CD4-positive, alpha-beta T cell treated with Interleukin-6 at 100 ng/mL for 8 hours (primary cell): ENCODE measurements at regions not wholly inside any gene's neighbourhood (a gene's known extent, or its start where the extent isn't known, plus 50 kb on each side); places are given as distances from the start of the nearest gene placed in this dataset.
"Not testable (repeated sequence)": the region's sequence is repeated elsewhere in the genome, so short reads cannot be mapped to it uniquely, and the experiment has no call there.

Experiments
- DNase-seq: peaks from one replicate; pipeline ENCODE4 v3.0.0-alpha.2; 2020; ENCODE audit warnings: mixed read lengths, low spot score

DNA sequence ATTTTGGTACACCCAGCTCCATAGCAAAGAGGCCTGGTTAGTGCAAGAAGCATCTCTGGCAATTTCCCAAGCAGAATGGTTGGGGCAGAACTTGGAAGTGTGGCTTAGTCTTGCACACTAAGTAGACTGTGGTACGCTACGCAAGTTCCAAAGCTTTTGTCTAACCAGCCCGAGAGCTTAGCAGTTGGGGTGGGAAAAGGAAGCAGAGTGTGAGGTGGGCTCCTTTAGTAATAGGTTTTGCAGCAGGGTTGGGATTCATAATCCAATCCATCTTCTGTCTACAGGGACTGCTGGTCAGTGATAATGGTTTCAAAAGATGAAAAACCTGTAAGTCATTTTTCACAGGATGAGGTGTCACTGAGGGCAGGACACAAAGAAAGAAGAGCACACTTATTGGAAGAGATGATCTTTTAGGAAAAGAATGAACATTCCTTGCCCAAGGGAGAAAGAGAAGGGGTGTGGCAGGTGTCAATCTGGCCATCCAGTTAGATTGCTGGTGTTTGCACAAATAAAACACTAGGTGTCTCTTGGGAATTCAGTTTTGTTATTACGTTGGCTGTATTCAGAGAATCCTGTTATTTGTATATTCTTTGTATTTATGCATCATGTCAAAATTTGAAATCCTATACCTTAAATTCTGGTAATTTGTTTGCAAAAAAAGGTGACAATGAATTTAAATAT is 244.3 kb downstream of the GPAT3 start:
- no peak for DNase-seq

DNA sequence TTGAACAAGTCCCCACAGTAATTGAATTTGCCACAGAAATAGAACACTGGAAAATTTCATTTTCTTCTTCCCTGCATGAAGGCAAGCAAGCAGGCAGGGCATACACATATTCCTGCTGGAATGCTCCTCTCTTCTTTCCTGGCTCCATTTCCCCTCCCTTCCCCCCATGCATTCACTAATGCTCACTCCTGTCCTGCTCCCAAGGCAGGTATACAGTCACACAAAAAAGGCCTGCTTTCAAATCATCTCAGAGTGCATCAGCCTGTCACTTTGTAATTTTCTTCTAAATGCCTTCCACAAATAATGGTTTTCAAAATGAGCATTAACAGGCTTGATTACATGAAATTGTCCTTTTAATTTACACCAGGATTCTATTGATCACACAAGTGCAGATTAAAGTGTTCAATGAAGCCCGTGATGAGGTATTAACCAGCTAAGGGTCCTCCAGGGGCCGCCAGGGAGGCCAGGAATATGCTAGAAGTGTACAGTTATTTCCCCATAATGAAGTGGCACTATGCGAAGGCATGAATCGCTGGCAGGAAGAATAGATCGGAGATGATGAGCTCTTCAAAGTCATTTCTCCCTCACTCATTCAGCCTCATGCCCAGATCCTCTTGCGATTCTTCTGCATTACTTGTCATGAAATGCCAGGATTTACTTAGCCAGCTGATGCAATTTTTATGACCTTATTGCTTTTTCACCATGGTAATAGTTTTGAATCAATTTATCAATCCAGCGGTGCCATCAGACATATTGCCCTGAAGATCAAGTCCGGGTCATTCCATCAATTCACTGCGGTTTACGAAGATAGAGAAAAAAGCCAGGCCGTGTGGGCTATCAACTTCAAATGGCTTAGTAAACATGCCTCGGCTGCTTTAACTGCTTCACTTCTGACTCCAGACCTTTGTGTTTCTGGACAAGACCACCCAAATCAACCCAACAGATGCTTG is 243.5 kb downstream of the GPAT3 start:
- DNase-seq: no peak

DNA sequence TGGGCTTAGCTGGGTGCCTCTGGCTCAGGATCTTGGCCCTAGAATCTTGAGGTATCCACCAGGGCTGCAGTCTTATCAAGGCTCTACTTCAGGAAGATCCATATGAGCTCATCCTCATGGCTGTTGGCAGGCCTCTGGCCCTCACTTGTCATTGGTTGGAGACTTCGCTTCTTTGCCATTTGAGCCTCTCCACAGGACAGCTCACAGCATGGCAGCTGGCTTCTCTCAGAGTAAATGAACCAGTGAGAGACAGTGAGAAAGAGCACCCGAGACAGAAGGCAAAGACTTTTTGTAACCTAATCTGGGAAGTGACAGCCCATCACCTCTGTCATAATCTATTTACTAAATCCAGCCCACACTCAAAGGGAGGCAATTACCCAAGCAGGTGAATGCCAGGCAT is 236.8 kb downstream of the GPAT3 start:
- DNase-seq: no peak

DNA sequence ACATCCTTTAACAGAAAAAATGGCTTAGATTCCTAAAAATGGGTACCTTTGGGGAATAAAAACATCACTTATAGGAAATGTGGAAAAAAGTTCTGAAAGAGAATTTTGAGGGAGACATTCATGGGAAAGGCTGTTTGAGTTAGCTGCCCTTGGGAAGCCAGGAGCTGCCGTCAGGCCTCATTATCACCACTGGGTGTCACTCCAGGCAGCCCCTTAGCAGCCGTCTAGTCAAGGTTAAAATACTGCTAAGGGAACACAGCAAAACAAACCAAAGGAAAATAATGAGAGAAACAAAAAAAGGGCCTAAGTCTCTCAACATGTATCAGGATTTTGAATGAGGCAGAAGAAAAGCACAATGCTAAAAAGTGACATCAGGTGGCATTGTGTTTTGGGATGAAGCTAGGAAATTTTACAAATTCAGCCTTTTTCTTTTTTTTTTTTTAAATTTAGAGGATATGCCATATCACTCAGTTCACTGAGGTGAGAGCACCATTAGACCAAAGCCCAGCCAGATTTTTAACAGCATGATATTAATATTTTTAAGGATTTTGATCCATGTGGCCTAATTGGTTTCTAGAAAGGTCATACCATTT is 235.3 kb downstream of the GPAT3 start:
- DNase-seq: no peak

DNA sequence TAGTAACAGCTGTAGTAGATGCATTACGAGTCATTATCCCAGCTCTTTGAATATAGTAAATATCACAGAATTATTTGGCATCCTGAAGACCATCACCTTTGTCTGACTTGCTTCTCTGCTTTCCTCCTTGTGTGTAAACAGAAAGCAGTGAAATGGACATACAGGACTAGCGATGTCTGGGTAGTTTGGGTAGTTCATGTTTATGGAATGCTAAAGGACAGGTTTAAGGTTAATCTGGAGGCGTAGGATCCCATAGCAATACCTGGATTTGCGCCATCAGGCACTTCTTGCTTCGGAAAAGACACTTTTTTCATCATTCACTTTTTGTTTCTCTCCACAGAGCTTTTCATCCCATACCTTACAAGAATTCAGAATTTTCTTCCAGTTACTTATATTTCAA is 232.2 kb downstream of the GPAT3 start:
- no peak for DNase-seq

DNA sequence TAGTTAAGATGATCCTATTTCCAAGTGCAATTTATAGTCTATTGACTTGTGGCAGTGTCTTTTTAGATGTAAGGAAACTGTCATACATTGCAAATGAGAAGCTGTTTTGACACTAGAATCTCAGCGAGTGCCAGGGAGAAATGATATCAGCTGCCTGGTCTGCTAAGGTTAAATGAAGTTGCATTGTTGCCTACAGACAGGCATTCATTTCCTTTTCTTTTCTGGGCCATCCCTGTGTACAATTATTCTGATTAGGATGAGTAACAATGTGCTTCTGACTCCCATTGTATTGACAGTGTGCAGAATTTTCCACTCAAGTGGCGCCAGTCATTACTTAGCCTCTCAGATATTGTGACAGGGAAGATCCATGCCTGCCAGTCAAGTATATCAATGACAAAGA is 231.2 kb downstream of the GPAT3 start:
- no peak for DNase-seq

DNA sequence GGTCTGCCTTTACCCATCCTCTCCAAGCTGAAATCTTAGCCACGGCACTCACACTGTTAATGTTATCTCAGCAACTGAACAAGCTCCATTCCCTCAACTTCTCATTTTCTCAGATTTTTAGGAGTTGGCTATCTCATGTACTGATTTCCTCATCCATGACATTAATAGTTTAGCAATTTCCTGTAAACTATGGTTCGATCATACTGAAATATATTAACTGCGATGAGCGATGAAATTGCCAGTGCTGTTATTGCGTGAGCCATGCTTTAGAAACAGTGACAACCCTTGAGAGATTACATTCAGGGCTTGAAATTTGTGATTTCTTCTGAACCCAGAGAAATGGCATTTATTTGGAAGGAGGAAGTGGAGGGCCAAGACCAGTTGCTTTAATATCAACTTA is 223.7 kb downstream of the GPAT3 start:
- DNase-seq: no peak

DNA sequence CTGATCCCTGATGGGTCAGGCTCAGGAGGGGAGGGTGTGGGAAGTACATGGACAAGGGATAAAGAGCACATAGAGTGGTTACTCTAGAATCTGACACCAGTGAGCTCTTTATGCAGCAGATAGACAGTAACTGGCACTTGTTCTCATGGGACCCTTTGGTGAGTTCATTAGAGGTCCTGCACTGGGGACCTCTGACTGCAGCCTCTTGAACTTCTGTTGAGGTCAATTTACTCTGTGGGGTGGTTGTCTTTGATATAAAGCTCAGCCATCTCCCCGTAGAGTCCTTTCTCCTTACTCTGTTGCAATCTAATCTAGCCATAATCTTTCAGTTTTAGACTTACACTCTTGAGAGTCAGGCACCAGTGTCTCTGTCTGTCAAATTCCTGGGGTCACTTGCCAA is 222.4 kb downstream of the GPAT3 start:
- no peak for DNase-seq

DNA sequence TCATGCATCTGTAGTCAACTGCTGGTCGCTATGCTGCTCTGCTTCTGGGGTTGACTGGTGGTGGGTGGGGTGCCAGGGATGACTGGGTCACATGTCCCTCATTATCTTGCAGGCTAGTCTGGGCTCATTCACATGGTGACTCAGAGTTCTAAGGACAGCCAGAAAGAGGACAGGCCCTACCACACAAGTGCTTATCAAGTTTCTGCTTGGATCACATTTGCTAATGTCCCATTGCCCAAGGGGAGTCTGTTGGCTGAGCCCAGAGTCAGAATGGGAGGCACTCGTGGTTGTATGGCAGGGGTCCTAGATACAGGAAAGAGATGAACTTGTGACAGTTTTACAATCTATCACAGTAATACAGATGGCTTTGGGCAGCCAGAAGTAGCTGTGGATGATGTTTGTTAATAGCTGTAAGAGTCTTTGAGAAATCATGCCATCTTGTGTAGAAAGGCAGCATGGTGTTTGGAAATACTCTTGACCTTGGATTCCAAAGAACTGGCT is 221.3 kb downstream of the GPAT3 start:
- DNase-seq: no peak

DNA sequence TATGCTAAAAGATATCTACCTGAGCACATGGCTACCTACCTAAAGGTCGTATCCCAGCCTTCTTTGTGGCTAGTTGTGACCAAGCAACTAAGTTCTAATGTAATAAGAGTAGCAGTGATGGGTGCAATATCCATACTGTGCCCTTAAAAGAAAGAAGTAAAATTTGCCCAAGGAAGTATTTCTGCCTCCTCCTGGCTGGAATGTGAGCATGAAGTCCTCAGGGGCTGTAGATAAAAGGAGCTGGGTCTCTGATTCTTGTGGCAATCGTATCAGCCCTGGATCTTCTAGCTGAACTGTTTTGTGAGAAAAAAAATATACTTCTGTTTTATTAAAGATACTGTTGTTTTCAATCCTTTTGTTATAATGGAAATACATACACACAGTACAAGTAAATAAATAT is 217.4 kb downstream of the GPAT3 start:
- DNase-seq: no peak

DNA sequence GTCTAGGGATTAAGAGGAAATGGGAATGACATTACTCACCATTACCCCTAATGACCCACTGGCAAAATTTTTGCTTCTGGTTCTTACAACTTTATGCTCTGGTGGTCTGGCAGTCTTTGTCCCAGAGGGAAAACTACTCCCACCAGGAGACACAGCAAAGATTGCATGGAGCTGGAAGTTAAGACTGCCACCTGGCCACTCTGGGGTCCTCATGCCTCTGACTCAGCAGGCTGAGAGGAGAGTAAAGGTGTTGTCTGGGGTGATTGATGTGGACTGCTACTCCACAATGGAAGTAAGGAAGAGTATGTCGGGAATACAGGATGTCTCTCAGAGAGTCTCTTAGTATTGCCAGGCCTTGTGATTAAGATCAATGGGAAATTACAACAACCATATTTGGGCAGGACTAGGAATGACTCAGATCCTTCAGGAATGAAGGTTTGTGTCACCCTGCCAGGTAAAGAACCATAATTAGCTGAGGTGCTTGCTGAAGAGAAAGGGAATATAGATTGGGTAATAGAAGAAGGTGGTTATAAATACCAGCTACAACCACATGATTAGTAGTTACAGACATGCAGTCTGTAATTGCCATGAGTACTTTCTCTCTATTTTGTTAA is 215.5 kb downstream of the GPAT3 start:
- DNase-seq: no peak

DNA sequence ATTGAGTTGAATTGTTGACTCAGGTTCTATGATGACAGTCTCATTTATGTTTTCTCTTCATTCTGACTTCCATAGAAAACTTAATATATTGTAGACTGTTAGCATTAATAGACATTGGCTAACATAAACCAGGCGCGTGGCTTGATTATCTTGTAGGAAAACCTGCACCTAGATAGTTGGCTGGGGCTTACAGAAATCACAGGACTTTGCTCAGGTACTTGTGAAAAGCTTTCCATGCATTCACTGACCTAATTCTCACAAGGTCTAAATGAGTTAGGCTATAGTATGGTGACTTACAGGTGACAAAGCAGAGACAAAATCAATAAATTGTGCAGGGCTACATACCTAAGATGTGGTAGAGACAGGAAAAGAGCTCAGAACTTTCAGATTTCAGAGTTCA is 212.8 kb downstream of the GPAT3 start:
- DNase-seq: no peak

DNA sequence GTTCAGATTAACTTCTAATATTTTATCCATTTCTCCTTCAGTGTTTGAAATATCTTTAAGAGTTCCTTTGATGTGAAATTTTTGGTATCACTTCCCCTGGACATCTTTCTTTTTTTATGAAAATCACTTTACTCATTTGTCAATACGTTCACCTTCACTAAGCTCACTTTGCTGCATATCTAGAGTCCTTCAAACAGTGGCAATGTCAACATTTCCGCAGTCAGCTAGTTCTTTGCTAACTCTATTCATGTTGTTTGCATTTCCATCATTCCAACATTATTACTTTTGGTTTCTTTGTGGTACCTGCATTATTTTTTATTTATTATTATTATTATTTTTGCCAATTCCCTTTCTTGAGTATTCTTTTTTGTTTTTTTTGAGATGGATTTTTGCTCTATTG is 203.0 kb downstream of the GPAT3 start:
- no peak for DNase-seq

DNA sequence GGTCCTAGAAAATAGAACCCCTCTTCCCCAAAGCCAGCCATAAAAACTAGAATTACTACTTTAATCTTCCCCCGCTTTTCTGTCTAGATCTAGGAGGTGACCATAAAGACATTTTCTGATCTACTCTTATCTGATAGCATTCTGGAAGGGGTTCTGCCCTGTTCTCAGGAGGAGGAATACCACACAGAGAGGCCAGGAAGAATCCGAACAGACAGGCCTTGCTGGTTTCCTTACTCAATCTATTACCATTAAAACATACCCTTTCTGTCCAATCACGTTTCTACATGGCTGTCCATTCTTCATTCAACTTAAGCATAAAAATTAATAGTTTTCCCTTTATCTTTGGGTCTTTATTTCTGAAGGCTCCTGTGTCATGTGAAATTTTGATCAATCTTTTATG is 198.7 kb downstream of the GPAT3 start:
- DNase-seq: no peak

DNA sequence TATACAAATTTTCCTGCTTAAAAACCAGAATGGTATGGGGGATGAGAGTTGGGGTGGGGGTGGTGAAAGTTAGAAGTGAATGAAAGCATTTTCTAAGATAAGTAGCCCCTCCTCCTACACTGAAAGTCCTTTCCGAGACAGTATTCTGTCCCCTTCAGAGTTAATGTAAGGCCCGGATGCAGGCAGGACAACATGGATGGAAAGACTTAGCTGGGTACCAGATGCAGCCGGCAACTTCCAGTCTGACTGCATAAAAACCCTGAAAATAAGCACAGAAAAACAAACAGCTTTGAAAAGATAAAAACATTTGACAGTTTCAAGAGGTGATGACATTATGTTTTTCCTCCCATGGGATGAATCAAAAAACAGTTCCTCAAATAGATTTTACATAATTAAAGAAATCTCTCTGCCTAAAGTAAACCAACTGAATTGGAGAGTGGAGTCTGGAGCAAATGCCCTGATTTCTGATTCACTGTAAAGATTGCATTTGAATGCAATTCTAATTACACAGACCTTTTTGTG is 196.3 kb downstream of the GPAT3 start:
- DNase-seq: no peak

DNA sequence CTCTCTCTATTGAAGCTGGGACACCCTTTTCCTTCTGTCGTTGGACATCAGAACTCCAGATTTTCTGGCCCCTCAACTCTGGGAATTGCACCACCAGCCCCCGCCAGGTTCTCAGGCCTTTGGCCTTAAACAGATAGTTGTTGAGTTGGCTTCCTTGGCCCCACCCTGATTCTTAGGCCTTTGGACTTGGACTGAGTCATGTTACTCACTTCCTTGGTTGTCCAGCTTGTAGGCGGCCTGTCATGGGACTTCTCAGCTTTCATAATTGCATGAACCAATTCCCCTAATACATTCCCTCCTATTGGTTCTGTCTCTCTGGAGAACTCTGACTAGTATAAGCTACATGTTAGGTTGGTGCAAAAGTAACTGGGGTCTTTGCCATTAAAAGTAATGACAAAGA is 195.7 kb downstream of the GPAT3 start:
- no peak for DNase-seq

DNA sequence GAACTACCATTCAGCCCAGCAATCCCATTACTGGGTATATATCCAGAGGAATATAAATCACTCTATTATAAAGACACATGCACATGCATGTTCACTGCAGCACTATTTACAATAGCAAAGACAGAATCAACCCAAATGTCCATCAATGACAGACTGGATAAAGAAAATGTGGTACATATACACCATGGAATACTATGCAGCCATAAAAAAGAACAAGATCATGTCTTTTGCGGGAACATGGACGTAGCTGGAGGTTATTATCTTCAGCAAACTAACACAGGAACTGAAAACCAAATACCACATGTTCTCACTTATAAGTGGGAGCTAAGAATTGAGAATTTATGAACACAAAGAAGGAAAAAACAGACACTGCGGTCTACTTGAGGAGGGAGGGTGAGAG is 195.1 kb downstream of the GPAT3 start:
- DNase-seq: not testable (repeated sequence)

DNA sequence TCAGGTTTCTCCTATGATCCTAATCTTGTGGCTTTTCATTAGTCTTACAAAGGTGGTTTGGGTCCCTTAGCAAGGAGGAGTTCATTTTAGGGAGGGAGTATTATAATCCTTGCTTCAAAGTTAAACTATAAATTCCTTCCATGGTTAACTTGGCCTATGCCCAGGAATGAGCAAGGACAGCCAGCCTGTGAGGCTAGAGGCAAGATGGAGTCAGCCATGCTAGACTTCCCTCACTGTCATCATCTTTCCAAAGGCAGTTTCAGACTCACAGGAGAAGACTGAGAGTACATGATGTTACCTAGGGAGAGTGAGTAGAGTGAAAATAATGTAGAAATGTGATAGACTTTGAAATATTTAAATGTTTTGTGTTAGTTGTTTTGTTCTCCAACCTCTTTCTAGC is 192.3 kb downstream of the GPAT3 start:
- no peak for DNase-seq

DNA sequence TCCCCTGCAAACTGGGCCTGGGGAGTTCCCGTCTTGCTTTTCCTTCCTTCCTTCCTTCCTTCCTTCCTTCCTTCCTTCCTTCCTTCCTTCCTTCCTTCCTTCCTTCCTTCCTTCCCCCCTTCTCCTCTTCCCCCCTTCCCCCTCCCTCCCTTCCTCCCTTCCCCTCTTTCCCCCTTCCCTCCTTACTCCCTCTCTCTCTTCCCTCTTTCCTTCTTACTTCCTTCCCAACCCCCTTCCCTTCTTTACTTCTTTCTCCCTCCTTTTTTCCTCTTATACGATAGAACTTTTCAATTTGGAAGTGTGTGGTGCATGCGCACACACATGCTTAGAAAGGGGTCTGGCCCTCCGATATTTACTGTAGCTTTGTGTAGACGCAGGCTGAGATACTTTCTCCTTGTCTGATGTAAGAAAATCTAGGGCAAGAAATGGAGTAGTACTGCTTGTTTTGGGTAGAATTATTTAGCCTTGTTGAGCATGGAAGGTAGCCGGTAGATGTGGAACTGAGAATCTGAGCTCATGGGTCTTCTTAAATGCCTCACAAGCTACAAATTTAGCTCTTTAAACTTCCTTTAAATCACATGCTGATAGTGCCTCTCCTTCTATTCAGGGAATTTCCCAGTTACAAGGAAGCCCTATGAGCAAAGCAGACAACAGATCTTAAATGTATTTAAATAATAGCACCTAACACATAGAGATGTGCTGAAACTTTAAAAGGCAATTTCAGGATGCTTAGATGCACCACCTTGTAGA is 189.6 kb downstream of the GPAT3 start:
- no peak for DNase-seq

DNA sequence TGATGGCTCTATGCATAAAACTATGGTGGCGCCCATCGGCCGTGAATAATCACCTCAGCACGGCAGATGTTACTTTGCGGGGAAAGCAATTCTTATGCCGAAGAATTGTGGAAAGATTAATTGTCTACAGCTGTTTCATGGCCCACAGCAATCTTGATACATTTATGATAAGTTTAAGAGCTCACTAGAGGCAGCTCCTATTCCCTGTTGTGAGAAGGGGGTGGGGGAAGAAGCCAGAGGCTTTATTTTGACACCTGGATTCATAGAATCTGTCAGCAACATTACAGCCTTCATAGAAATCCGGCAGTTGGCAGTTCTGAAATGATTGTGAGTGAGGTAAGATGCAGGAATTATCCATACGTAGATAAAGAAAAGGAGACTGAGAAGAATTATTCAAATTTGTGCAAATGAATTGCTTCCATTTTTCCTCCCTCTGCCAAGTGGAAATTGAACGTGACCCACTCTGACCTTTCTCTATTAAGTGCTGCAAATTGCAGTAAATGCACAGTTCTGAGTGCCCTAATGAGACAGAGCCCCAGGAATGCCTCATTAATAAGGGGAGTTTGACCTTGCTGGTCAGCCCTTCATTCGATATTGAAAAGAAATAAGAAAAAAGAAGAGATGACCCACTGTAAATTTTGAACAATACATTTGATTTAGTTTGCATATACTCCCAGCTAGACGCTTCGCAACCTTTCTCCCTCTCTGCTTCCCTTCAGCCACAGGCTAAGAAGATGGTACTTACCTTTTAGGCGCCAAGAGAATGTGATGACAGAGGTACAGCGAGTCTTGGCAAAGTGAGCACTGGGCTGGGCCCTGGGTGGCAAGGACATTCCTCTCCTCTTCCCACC is 188.8 kb downstream of the GPAT3 start:
- no peak for DNase-seq

DNA sequence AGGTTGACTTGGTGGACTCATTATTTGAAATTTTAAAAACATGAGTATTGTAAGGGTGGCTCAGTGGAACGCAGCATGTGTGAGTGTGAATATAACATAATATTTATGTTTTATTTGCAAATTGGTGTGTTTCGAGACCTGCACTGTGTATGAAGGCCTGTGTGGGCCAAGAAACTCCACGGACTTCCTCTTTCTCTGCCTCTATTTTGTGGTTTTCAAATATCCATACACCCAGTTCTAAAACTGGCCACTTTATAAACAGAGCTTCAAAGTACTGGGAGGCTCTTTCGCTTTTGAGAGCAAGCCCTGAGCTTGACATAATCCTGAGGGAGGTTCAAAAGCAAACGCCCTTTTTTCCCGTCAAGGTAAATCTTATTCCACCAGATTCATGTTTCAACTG is 187.7 kb downstream of the GPAT3 start:
- no peak for DNase-seq
